OCI-LY3 (cell line): ENCODE measurements at regions not wholly inside any gene's neighbourhood (a gene's known extent, or its start where the extent isn't known, plus 50 kb on each side); places are given as distances from the start of the nearest gene placed in this dataset.

ENCODE experiments used
- H2AFZ ChIP-seq: fragments of 200-600, 300-600 bp; shearing (Covaris generic); 2 replicates; pipeline ENCODE4 v1.6.0; 2014; ENCODE audit warnings: antibody characterized with exemption, low read depth, low read length
- H3K27ac ChIP-seq: fragments of 200-600, 300-600 bp; sonication (generic); 2 replicates; pipeline ENCODE4 v1.5.1; 2014; ENCODE audit warnings: mild to moderate bottlenecking, low read length, moderate library complexity, mixed read lengths
- H3K27me3 ChIP-seq: fragments of 200-600, 300-600 bp; sonication (generic); 2 replicates; pipeline ENCODE4 v1.6.1; 2014; ENCODE audit warnings: low read depth, low read length, mixed read lengths
- H3K36me3 ChIP-seq: fragments of 200-600, 300-600 bp; sonication (generic); replicated peaks from 2 replicates; pipeline ENCODE3; 2014; ENCODE audit warnings: low read depth, low read length, mixed read lengths
- H3K4me1 ChIP-seq: fragments of 300-600, 200-600 bp; sonication (generic); 2 replicates; pipeline ENCODE4 v1.6.1; 2014; ENCODE audit warnings: low read length, mixed read lengths
- H3K4me2 ChIP-seq: fragments of 200-600, 300-600 bp; sonication (generic); 2 replicates; pipeline ENCODE4 v1.6.1; 2014; ENCODE audit warnings: low read length, mixed read lengths
- H3K4me3 ChIP-seq: fragments of 300-600, 200-600 bp; sonication (generic); 2 replicates; pipeline ENCODE4 v1.5.1; 2014; ENCODE audit warnings: antibody characterized with exemption, mild to moderate bottlenecking, low read length, moderate library complexity
- H3K79me2 ChIP-seq: fragments of 300-600, 200-600 bp; shearing (Covaris generic); 2 replicates; pipeline ENCODE4 v1.6.1; 2014; ENCODE audit warnings: mild to moderate bottlenecking, low read length, mixed read lengths
- H3K9ac ChIP-seq: fragments of 300-600, 200-600 bp; shearing (Covaris generic); 2 replicates; pipeline ENCODE4 v1.6.0; 2014; ENCODE audit warnings: mild to moderate bottlenecking, low read length, moderate library complexity
- H3K9me3 ChIP-seq: fragments of 200-600, 300-600 bp; shearing (Covaris generic); 2 replicates; pipeline ENCODE4 v1.6.1; 2014; ENCODE audit warnings: low read length, mixed read lengths; ENCODE audit not compliant: insufficient read depth
- H4K20me1 ChIP-seq: fragments of 200-600, 300-600 bp; sonication (generic); 2 replicates; pipeline ENCODE4 v1.6.1; 2016; ENCODE audit warnings: low read length, mixed read lengths; ENCODE audit not compliant: insufficient read depth
- CTCF ChIP-seq: fragments of 200-600, 300-600 bp; sonication (generic); IDR thresholded peaks from 2 replicates; pipeline ENCODE4 v1.5.1; 2014; ENCODE audit warnings: antibody characterized with exemption, low read length, low read depth
- EZH2phosphoT487 ChIP-seq: fragments of 200-600 bp; shearing (Covaris generic); IDR thresholded peaks from 2 replicates; pipeline ENCODE4 v1.6.1; 2018; ENCODE audit warnings: antibody characterized with exemption, mixed run types, low read depth

GRCh38 chr2:183946193-183946592 is 652.1 kb upstream of the ZNF804A start:
- no peaks in the 10 kb centered on the region for H3K4me1 ChIP-seq
- no peak overlapping the region for H3K9ac ChIP-seq
- H2AFZ ChIP-seq, result no peak overlapping the region
- no peaks in the 10 kb centered on the region for H3K36me3 ChIP-seq
- H4K20me1 ChIP-seq, result no peaks in the 10 kb centered on the region
- H3K4me2 ChIP-seq, result no peak overlapping the region
- H3K27me3 ChIP-seq, result no peaks in the 10 kb centered on the region
- no peak overlapping the region for H3K4me3 ChIP-seq
- no peaks in the 10 kb centered on the region for H3K9me3 ChIP-seq
- no peaks in the 10 kb centered on the region for H3K79me2 ChIP-seq
- TF ChIP-seq EZH2phosphoT487, result no peak
- no peak for TF ChIP-seq CTCF
- H3K27ac ChIP-seq, result no peak overlapping the region

- no peaks in the 10 kb centered on the region for H3K36me3 ChIP-seq
Observed at GRCh38 chr2:183948861-183949260, 649.5 kb upstream of the ZNF804A start.

GRCh38 chr2:183950673-183951072 is 647.7 kb upstream of the ZNF804A start:
- Histone ChIP-seq H2AFZ (no peak overlapping the region), H3K4me3 (no peak overlapping the region), H3K27me3 (no peaks in the 10 kb centered on the region), H3K4me2 (no peak overlapping the region), H3K27ac (no peak overlapping the region), H3K79me2 (no peaks in the 10 kb centered on the region), H3K9ac (no peak overlapping the region), H3K9me3 (no peaks in the 10 kb centered on the region), H4K20me1 (no peaks in the 10 kb centered on the region), H3K4me1 (no peaks in the 10 kb centered on the region), H3K36me3 (no peaks in the 10 kb centered on the region)
- TF ChIP-seq EZH2phosphoT487, result no peak
- no peak for TF ChIP-seq CTCF

More at GRCh38 chr2:183948861-183949260, 649.5 kb upstream of the ZNF804A start:
- Histone ChIP-seq H3K9me3 (no peaks in the 10 kb centered on the region), H3K4me2 (no peak overlapping the region), H3K9ac (no peak overlapping the region), H2AFZ (no peak overlapping the region), H3K4me1 (no peaks in the 10 kb centered on the region), H3K4me3 (no peak overlapping the region), H3K27me3 (no peaks in the 10 kb centered on the region), H3K27ac (no peak overlapping the region), H4K20me1 (no peaks in the 10 kb centered on the region), H3K79me2 (no peaks in the 10 kb centered on the region)
- no peak for TF ChIP-seq EZH2phosphoT487
- no peak for TF ChIP-seq CTCF

- TF ChIP-seq EZH2phosphoT487 (no peak), CTCF (no peak)
- Histone ChIP-seq H3K27me3 (no peaks in the 10 kb centered on the region), H3K4me2 (no peak overlapping the region)
Observed at GRCh38 chr2:183951630-183952029, 646.7 kb upstream of the ZNF804A start.

More at GRCh38 chr2:183951630-183952029, 646.7 kb upstream of the ZNF804A start:
- Histone ChIP-seq H3K4me3 (no peak overlapping the region), H3K4me1 (no peaks in the 10 kb centered on the region), H2AFZ (no peak overlapping the region), H4K20me1 (no peaks in the 10 kb centered on the region), H3K9ac (no peak overlapping the region), H3K79me2 (no peaks in the 10 kb centered on the region), H3K9me3 (no peaks in the 10 kb centered on the region), H3K36me3 (no peaks in the 10 kb centered on the region), H3K27ac (no peak overlapping the region)
